ENCODE measurements at regions not wholly inside any gene's neighbourhood (a gene's known extent, or its start where the extent isn't known, plus 50 kb on each side); places are given as distances from the start of the nearest gene placed in this dataset.

DNA sequence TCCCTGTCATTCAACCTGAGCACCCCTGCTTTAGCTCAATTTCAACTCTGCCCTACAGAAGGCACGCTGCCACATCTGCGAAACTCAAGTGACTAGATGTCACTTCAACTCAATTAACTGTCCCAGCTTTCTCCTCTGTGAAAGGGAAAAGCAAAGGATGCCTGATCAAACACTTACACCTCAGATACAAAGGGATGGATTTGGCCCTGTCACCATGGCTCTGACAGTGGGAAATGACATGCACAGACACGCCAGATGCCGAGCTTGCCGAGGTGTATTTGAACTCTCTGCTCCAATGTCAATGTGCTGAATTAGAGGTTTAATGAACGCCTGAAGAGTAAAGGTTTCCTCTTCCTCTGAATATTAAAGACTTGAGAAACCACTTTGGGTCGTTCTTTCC, 481.1 kb downstream of the CBLN2 start:
- DNase-seq, result peak; percentile 27 to 79 (median 51)

DNA sequence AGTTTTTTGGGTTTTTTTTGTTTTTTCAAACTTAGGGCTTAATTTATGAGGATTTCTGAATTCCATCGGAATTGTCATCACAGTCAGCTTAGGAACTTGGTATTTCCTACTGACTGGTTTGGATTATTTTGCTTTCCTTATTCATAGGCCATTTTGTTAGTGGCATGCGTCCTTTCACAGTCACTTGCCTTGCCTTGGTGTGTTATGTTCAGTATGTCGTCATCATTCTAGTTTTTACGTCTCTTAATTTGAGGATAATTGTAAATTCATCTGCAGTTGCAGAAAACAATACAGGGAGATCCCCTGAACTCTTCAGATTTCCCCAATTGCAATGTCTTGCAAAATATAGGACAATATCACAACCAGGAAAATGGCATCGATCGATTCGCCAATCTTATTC, 485.3 kb downstream of the CBLN2 start:
- DNase-seq, result no peak

DNA sequence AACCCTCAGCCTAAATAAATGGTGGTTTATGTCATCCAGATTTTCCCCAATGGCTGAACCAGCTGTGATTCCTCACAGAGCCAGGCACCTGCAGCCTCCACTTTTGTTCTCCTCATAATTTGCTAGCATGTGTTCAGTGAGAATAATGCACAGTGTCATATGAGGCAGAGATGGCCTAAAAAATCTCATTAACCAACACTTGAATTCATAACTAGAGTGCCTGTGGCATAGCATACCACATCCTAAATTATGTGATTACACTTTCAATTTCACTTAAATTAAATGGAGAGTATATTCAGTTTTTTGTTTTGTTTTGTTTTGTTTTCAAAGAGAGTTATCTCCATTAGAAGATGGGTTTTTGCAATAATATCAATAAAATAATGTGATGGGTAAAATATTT, 488.0 kb downstream of the CBLN2 start:
- DNase-seq, result peak; percentile 14 to 80 (median 25)

DNA sequence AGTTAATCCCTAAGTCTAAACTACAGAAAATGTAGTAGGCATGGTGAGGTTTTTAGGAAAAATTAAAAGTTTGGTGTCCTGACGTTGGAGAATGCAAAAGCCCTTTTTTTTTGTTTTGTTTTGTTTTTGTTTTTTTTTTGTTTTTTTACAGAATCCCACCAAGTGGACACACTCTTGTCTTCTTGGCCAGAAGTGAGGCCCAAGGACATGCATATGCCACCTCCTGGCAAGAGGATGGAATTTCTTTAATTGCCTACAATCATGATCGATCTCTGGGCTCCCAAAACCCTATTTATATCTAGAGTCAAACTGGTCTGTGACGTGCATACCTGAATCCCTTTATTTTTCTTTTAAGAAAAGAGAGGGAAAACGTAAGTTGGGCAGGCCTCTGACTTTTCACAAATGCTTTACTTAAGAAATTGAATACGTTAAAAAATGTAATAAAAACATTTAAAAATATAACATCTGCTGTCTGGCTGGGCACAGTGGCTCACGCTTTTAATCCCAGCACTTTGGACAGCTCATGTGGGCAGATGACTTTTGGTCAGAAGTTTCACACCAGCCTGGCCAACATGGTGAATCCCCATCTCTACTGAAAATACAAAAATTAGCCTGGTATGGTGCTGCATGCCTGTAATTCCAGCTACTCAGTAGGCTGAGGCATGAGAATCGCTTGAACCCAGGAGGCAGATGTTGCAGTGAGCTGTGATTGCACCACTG, 502.7 kb downstream of the CBLN2 start:
- no peak for DNase-seq

DNA sequence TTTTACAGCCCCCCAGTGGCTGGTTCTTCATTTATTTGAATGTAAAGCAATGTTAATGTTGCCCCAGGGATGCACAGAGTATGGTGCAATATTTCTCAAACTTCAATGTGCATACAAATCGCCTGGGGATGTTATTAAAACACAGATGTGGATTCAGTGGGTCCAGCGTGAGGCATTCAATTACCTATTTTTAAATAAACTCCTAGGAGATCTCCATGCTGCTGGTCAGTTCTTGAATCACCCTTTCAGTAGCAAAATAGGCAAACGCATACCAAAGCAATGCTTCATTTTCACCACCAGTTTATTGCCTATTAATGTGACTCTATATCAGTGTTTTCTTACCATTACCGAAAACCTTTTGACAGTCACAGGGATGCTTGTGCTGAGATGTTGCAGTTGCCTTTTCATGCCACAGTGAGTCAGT, 530.7 kb downstream of the CBLN2 start:
- no peak for DNase-seq

DNA sequence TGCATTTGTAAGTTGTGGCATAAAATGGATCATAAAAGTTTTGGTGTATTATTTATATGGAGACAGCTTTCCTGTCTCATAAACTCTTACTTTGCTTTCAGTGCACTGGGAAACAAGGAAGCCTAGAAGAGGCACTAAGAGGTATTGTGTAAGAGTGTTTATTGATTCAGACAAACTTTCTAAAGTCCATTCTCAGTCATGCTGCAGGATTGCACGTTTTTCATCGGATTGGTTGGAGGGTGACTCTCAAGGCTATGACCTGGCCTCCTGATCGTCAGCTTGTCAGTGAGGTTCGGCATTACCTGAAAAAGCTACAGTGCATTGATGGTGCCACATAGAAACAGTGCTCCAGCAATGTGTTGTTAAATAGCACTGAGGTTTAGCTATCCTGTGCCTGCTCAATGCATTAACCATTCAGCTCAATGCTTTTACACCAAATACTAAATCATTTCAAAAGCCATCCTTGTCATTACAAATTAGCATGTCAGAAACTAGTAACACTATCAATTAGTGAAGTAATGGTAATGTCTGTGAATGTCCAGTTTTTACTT, 545.5 kb downstream of the CBLN2 start:
- no peak for DNase-seq

DNA sequence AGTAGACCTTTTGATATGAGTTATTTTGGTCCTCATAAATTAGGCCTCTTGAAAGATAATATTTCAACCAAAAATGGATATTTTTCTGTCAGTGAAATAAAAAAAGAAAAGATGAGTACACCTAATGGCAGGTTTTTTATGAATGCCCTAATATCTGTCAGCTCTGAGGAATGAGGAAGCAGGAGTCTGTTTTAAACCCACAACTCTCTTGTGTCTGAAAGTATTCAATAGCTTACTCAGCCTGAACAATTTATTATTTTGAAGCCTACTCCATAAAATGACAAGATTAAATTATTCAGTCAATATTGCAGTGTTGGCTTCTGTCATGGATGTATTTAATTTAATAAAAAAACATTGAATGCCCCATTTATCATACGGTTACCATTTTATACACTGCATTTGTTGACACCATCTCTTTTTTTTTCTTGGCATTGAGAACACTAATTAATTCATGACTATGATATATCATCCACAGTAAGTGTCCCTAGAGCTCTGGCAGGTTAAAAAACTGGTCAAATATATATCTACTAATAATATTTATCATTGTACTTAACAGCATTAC, 548.2 kb downstream of the CBLN2 start:
- DNase-seq, result peak in 1 of 3 experiments; percentile 40

DNA sequence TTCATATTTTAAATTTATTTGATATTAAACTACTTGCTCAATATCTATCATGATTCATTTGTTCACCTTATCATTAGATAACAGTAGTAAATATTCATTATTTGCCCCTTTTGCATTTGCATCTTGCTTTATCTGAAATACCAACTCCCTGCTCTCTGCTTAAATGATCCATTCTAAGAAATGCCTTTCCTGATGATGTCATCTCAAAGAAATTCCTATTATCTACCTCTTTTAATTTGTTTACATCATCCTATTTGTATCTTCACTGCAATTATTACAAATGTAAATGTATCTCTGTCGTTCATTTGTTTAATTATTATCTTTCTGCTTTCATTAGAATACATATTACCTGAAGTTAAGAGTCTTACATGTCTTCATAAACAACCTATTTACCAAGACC, 549.9 kb downstream of the CBLN2 start:
- no peak for DNase-seq

DNA sequence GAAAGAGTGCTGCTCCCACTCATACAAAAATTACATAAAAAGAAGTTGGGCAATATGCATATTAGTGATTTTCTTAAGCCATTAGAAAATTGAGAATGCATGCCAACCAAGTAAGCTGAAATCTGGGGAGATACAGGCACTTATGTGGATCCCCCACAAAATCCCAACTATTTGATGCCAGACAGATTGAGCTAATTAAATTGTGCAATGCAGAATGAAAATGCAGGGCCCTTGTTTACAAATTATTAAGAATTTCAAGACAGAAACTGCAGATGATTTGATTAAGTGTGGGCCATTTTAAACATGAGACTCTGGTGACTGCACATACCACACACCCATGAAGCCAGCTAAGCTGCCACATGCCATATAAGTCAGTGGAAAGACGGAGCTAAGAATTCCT, 554.5 kb downstream of the CBLN2 start:
- no peak for DNase-seq

DNA sequence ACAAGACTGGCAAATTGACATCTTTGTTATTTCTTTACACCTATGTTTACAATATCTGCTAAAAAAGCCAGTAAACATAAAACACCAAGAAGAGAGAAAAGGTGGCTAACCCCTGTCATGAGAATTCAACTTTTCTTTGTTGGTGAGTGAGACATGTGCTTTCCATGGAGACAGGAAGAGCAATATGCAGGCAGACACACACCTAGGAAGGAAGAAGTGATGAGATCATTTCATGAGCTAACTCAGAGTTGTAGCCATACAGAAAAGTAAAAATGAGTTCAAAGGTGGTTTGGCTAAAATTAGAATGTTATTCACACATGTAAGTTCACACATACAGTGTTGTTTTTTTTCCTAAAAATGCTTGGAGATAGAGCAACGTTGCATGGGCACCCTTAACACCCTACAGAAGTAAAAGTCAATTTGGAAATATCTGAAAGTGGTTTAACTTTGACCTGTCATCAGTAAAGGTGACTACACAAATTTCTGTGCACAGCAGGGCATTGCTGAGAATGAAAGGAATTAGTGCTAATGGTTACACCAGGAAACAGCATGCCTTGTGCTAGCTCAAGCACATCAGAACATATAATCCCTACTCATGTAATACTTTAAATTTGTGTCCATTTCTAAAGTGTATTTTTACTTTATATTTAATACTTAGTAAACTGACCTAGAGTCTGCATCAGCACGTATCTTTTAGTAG, 557.6 kb downstream of the CBLN2 start:
- DNase-seq, result no peak

DNA sequence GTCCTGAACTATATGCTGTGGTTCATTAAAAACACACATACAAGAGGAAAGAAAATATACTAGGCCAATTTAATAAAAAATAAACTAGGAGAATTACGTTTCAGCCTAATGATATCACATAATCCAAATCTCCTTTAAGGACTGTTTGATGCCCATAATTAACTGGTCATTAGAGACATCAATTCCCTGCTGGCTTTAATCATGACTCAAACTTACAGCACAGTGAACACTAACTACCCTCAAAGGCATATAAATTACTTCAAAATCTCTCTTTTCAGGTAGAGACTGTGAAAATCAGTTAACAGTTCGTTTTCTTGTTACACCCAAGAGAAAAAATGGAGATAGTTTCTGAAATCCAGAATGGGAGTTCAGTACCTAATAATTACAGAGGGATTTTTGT, 567.4 kb downstream of the CBLN2 start:
- peak in 1 of 3 experiments; percentile 69 for DNase-seq

DNA sequence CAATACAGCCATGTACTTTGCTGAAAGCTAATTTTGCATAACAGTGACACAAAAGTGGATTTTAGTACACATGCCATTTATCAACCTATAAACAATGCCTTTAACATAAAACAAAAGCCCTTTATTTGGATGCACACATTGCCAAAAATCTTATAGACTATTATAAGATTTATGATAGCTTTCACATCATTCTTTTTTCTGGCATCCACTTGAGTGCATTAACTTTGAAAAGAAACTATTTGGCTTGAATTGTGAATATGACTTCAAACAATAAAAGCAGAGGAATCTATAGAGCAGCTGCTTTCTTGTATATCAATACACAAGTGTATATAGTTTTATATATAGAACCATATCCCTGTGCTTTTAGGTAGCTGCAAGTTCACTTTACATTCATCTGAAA, 577.4 kb downstream of the CBLN2 start:
- no peak for DNase-seq

DNA sequence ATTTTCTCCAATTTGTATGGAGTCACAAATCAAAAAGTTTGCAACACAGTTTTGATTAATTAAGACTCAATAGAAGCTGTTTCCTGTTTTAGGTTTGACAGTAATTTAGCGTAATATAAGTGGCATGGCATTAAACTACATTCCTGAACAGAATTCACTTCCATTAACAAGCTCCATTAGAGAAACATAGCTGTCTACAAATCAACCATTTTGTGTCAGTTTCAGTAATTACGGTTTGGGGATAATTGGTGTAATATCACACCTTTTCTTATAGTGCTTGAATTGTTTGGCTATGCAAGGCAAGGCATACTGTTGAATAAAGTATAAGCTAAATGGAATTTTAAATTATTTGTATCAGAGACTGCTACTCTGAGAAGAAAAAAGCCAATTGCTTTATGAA, 585.5 kb downstream of the CBLN2 start:
- DNase-seq, result peak in 1 of 3 experiments; percentile 59

DNA sequence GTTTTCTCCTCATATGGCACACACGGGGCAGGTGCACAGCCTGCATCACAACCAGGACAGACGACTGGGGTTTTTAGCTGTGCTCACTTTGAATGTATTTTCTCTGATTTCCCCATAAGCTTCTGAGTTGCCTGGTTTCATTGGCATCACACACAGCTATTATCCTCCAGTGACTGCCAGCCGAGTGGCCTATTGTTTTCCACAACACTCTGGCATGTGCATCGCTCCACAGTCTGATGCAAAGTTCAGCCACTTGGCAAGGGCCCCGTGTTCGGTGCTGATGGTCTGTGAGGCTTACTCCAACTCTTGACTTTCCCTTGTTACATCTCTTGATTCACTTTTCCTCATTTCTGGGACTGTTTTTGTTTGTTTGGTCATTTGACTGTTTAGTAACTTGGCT, 593.1 kb downstream of the CBLN2 start:
- no peak for DNase-seq

DNA sequence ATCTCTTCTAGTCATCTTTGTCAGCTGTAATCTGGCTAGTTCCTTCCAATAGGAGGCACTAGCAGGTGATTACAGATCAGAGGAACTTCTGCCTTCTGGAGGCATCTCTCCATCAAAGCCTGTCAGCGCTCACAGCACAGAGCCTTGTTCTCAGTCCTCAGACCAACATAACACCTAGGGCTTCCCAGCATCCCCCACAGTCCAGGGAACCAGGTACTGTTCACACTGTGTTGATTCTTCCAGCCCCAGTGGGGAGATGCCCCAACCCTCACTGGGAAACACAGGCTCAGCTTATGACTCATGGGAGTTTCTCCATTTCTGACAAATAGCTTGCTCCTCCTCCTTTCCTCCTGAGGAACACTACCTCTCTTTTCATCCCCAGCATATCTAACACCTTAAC, 601.7 kb downstream of the CBLN2 start:
- no peak for DNase-seq

DNA sequence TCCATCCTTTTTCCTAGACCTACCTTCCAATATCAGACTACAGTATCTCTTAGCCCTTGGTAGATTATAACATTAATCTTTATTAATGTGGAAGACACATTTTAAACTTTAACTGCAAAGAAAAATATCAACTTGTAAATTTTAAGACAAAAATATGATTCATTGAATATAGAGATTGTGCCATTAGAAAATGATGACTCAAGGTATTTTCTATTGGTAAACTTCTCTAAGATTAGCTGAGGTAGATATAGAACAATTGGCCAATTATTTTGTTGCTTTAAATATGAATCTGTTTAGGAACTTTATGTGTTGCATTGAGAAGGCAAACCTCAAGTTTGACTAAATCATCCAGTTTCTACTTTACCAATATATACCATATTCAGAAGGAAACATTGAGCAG, 604.7 kb downstream of the CBLN2 start:
- no peak for DNase-seq

DNA sequence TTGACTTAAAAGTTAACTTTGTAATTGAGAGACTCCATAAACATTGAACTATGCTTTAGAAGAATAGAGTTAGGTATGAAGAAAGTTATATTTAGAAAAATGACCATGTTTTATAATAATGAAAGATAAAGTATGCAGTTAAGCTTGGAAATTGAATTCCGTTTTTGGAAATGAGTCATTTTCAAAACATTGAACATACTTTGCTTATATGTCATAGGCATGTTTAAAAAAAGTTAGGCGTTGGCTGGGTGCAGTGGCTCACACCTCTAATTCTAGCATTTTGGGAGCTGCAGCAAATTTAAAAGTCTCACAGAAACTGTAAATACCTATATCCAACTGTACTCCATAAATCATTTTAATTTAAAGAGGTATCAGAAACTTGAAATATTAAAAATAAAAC, 607.4 kb downstream of the CBLN2 start:
- no peak for DNase-seq

DNA sequence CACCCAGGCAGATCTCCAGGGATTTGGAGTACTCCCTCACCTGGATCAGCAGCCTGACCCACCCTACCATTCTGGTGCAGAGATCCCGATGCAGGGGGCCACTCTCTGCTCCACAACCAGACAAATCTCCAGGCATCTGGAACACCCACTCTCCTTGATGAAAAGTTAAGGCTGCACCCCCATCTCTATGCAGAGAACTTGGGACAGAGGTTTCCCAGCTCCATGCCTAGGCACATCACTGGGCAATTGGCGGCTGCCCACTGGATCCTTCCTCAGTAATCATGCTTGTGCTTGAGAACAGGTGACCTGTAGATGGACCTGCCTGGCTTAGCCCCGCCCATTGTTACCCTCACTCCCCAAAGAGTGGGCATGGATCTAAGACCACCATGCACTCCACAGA, 624.9 kb downstream of the CBLN2 start:
- DNase-seq, result no peak

DNA sequence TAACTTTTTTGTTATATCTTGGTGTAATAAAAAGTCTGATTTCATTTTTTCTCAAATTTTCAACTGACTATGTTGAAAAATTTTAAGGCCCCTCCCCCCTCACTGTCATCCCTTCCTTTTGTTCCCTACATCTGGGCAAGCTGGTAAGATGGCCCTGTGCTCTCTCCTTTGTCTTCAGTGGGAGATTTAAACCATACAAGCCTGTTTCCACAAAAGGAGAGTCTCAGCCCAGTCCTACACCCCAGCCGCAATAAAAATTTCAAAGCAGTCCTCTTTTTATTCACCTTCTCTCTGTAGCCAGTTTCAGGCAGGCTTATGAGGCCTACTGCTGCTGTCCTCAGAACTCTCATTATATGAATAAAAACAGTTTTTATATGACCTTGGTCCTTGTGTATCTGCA, 630.5 kb downstream of the CBLN2 start:
- no peak for DNase-seq

DNA sequence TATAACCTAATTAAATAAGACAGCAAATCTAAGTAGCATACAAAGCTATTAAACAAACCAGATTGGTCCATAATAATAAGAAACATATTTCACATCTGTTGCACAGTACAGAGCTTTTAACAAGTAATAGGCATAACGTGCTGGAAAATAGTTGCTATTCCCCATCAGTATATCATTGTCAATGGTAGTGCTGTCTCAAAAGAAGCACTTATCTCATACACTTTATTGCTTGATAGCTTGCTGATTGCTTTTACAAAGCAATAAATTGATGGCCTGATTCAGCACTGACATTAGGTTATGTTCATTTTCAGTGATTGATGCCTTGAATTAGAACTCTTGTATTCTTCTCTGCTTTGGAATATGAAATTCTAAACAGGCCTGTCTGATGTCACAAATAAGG, 641.7 kb downstream of the CBLN2 start:
- peak; percentile 58 to 95 (median 73) for DNase-seq

DNA sequence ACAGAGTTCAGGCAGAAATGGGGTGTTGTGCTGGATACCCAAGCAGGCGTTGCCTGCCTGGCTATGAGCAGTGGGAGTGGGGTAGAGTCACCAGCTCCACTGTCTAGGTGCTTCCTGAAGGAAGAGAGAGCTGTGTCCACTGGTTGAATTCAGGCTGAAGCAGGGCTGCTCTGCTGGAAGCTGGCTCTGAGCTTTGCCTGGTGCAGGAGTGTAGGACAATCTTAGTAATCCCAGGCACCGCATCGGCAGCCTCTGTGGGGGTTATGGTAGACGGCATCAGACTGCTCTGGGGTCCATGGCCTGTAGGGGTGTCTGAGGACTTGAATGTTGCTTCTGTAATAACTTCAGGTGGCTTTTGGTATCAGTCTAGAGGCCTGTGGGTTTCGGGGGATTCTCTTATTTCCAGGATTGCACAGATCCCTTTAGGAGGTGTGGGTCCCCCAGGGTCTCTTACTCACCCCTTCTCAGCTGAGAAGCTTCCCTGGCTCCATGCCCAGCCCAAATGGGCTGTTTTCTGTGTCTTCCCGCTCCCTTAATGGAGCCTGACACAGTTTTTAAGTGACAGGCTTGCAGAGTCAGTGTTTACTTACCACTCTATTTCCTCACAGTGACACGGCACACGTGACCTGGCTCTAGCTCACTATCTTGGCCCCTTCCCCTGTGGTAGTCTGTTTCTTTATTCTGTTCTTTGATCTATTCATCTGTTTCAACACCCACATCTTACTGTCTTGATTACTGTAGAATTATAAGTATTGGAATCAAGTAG, 644.3 kb downstream of the CBLN2 start:
- peak; percentile 42 to 82 (median 78) for DNase-seq

DNA sequence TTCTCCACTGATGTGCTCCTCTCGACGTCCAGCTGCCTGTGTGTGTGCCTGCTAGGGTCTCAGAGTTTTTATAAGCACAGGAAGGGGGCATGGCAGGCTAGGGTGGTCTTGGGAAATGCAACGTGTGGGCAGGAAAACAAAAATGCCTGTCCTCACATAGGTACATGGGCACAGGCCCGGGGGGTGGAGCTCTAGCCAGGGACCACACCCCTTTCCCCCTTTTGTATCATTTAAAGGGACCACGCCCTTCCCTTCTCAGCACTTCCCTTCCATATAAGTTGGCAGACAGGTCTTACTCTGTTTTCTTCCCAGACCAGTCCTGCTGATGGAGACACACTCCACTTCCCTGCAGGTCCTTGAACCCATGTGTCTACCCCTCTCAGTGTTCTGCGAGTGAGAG, 645.0 kb downstream of the CBLN2 start:
- DNase-seq, result no peak

DNA sequence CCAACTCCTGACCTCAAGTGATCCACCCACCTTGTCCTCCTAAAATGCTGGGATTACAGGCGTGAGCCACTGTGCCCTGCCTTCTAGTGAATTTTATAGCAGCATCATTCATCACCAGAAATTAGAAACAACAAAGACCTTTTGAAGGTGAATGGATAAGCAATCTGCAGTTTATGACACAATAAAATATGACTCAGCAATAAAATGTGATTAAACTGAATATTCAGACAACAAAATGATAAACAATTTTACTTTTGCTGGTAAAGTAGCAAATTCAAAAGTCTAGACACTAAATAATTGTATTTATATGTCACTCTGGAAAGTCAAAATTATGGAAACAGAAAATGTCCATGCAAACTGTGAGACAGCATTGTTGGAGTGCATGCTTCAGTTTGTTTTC, 656.6 kb downstream of the CBLN2 start:
- no peak for DNase-seq
